ENCODE measurements at regions not wholly inside any gene's neighbourhood (a gene's known extent, or its start where the extent isn't known, plus 50 kb on each side); places are given as distances from the start of the nearest gene placed in this dataset.

- TF ChIP-seq CTCF (IDR thresholded peaks at IDR 0.05; ENCODE audit: low read depth, low read length, poor library complexity, severe bottlenecking) (no peak), EZH2phosphoT487 (IDR thresholded peaks at IDR 0.05; ENCODE audit: borderline replicate concordance, low read length) (no peak)
Observed at GRCh38 chr12:60225216-60226000, 629.6 kb downstream of the SLC16A7 start.

All from DOHH2 (cell line).